Stimulated activated CD8-positive, alpha-beta memory T cell treated with anti-CD3 and anti-CD28 coated beads, Interleukin-7, amount 100 ng/mL, for 1 hour (primary cell): ENCODE measurements at regions not wholly inside any gene's neighbourhood (a gene's known extent, or its start where the extent isn't known, plus 50 kb on each side); places are given as distances from the start of the nearest gene placed in this dataset.
"Not testable (repeated sequence)": the region's sequence is repeated elsewhere in the genome, so short reads cannot be mapped to it uniquely, and the experiment has no call there.

Experiments
- DNase-seq, 2 donors: peaks; one replicate each; pipeline ENCODE4 v3.0.0-alpha.2; 2020; ENCODE audit warnings: low read depth in 2 of 2

- DNase-seq, result not testable (repeated sequence)
Observed at GRCh38 chr10:118420049-118420448, 77.9 kb upstream of the FAM204A start.

DNA sequence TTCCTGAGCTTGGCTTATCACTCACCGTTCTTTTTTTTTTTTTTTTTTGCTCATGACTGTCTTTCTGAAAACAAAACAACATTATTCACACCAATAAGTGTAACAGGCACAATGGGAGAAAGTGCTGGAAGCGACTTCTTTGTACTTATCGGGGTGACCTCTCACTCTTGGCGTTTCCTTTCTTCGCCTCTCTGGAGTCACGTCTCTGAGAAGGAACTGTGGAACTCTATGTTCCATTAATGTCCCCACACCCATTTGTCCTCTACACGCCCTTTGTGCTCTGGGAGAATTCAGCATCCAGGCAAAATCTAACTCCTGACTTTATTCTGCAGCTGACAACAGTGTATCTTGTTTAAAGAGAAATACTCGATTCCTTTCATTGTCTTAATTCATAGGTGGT, 70.8 kb upstream of the FAM204A start:
- DNase-seq, result no peak

DNA sequence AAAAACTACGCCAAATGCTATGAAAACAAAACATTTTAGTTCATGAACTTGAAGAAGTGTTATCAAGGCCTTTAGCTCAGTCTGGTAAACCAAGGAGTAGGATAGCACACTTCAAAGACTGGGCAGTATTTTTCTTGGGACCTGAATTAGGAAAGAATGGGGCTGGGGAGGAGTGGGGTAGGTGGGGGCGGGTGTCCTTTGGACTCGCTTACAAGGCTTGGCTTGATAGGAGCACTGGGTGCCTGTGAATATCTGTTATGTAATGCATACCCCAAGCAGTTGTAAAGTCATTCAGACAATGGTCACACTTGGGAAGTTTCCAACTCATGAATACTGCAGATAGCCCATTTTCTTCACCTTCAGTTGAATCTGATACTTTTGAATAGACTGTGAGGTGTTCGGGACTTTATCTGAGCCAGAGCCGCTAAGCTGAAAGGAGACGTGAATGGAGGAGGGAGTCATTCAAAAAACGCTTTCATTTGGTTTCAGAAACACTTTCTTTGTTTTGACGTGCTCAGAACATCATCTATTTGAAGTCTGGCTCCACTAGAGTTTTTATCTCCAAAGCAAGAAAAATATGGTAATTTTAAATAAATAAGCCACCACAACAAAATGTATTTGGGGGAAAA, 70.1 kb upstream of the FAM204A start:
- no peak for DNase-seq

- no peak for DNase-seq
Observed at GRCh38 chr10:118409295-118409694, 67.2 kb upstream of the FAM204A start.

GRCh38 chr10:118408181-118408580, 66.1 kb upstream of the FAM204A start:
- no peak for DNase-seq

- DNase-seq, result no peak
Observed at GRCh38 chr10:118407777-118408176, 65.7 kb upstream of the FAM204A start.

- no peak for DNase-seq
Observed at GRCh38 chr10:118407026-118407425, 64.9 kb upstream of the FAM204A start.

- no peak for DNase-seq
Observed at GRCh38 chr10:118405928-118406327, 63.8 kb upstream of the FAM204A start.

- DNase-seq, result no peak
Observed at GRCh38 chr10:118403967-118404366, 61.8 kb upstream of the FAM204A start.

- no peak for DNase-seq
Observed at GRCh38 chr10:118401708-118402193, 59.6 kb upstream of the FAM204A start.

- DNase-seq, result no peak
Observed at GRCh38 chr10:118397391-118397790, 55.3 kb upstream of the FAM204A start.

- DNase-seq, result no peak
Observed at GRCh38 chr10:118395947-118396346, 53.8 kb upstream of the FAM204A start.

- no peak for DNase-seq
Observed at GRCh38 chr10:118394301-118395200, 52.4 kb upstream of the FAM204A start.

GRCh38 chr10:118392761-118393160, 50.6 kb upstream of the FAM204A start:
- no peak for DNase-seq
